ENCODE measurements at regions not wholly inside any gene's neighbourhood (a gene's known extent, or its start where the extent isn't known, plus 50 kb on each side); places are given as distances from the start of the nearest gene placed in this dataset.

DNA sequence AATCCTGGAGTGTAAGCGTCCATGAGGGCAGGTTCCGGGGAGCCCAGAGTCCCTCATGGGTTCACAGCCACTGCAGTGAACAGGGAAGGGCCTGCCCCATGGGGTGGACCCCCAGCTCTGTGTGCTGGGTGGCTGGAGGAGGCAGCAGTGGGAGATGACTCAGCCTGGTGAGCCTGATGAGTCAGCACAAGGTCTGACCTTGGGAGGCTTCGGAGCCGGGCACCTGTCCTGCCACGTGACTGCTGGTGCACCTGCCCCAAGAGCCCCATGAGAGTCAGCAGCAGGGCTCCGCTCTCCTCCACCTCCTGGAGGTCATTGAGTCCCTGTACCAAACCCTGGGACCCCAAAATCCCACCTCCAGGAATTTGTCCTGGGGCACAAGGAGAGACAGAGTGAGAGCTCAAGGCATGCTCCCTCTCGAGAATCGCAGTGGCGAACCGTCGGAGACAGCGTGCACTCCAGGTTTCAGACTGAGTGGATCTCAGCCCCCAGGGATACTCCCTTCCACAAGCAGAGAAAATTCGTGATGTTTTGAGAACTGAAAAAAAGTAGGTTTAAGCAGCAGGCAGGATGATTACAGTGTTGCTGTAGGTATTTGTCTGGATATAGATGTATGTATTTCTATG, 1221.7 kb downstream of the BRD1 start:
- no peak for DNase-seq (ENCODE audit: low read depth in 2 of 2, low spot score in 1 of 2)

DNA sequence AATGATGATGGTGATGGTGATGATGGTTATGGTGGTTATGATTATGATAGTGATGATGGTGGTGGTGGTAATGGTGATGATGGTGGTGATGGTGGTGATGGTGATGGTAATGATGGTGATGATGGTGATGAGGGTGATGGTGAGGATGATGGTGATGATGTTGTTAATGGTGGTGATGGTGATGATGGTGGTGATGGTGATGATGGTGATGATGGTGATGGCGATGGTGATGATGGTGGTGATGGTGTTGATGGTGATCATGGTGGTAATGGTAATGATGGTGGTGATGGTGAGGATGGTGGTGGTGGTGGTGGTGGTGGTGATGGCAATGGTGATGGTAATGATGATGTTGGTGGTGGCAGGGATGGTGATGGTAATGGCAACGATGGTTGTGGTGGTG, 1222.5 kb downstream of the BRD1 start:
- no peak for DNase-seq (ENCODE audit: low read depth in 2 of 2, low spot score in 1 of 2)

DNA sequence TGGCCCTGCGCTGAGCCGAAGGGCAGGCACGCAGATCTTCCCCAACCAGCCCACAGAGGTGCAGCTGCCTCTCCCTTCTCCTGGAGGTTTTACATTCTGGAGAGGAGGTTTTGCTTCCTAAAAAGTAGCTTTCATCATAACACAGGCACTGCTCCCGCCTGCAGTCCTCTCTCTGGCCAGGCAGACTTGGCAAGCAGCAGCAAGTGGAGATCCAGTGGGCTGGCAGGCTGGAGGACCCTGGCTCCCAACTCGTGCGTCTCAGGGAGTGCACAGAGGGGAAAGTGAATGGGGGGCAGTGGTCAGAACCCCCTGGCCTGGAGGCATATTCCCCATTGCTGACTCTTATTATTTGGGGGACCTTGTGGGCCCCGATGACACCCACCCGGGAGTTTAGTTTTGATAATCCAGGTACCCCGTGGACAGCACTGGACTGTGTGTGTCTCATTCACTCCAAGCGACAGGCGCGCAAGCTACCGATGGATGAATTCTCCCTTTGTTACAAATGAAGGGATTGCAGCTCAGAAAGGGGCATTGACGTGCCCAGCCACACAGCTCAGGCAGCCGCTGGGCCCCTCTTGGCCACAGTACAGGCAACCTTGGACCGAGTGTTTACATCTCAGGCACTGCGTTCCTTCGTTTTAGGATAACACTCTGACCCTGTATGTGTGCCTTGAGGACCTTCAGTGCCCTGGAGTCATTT, 1223.9 kb downstream of the BRD1 start:
- DNase-seq (ENCODE audit: low read depth in 2 of 2, low spot score in 1 of 2) = no peak

DNA sequence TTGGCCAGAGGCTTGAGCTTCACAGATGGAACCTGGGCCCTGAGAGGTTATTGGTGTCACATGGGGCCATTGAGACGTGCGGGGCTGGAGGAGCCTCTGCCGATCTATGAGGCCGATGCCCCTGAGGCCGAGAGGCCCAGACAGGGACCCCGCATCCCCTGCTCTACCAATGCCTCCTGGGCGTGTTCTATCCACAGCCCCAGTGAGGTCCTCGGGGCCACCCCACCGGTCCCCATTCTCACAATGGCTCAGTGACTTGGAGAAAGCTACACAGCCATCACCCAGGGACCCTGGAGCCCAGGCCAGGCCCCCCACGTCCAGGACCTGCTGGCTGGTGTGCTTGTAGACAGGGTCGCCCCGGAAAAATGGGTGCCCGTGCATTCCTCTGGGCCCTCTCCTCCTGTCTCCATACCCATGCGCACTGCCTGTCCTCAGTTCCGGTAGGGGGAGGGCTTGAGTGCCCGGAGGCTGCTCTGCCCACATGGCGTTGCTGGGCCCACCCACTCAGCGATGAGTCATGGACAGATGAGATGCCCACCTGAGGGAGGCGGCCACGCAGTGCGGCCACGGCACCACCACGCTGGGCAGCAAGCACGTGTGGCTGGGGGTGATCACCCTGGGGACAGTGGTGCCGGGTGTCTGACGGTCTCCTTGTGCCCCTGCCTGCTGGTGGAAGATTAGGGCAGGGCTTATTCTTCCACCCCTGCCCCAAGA, 1224.7 kb downstream of the BRD1 start:
- DNase-seq (ENCODE audit: low read depth in 2 of 2, low spot score in 1 of 2) = no peak

DNA sequence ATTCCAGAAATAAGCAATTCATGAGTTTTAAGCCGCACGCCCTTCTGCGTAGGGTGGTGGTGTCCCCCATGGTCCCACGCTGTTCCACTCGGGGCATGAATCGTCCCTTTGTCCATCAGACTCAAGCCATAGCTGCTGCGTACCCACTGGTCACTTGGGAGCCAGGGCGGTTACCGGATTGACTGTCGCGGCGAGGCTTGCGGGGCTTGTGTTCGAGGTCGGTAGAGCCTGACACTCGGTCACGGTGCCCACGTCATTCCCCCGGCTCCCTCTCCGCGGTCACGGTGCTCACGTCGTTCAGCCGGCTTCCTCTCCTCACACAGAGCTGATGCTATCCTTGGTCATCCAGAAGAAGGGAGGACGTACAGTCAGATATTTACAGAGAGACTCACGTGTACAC, 1227.0 kb downstream of the BRD1 start:
- DNase-seq (ENCODE audit: low read depth in 2 of 2, low spot score in 1 of 2) = no peak

DNA sequence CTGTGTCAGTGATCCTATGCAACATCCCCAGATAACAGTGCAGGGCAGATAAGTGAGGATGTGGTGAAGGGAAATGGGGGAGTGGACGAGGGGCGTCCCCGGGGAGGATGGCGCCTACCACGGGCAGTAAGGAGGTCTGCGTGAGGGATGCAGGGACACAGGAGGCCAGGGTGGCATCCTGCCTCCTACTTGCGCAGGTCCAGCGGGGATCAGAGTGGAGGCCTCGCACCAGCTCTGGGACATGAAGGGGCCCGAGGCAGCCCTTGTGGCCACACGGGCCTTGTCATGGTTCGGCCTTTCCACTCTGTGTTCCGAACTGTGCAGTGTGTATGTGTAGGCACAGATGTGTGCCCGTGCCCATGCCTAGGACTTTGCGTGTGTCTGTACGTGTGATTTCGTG, 1227.5 kb downstream of the BRD1 start:
- no peak for DNase-seq (ENCODE audit: low read depth in 2 of 2, low spot score in 1 of 2)

DNA sequence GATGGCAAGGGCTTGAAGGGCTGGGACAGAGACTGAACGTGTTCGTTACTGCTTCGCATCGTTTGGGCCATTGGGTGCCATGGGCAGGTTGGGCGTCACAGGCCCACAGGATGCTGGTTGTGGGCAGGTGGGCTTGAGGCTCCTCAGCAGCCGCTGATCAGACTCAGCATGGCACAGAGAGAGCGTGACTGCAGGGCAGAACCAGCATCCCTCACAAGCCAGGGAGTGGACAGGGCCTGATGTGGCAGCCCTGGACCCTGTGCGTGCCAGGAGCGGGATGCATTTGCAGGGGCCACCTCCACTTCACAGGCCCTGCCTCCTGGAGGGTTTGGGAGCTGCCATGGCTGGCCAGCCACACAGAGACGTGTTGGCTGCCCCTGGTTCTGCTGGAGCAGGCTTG, 1228.3 kb downstream of the BRD1 start:
- DNase-seq (ENCODE audit: low read depth in 2 of 2, low spot score in 1 of 2) = no peak

DNA sequence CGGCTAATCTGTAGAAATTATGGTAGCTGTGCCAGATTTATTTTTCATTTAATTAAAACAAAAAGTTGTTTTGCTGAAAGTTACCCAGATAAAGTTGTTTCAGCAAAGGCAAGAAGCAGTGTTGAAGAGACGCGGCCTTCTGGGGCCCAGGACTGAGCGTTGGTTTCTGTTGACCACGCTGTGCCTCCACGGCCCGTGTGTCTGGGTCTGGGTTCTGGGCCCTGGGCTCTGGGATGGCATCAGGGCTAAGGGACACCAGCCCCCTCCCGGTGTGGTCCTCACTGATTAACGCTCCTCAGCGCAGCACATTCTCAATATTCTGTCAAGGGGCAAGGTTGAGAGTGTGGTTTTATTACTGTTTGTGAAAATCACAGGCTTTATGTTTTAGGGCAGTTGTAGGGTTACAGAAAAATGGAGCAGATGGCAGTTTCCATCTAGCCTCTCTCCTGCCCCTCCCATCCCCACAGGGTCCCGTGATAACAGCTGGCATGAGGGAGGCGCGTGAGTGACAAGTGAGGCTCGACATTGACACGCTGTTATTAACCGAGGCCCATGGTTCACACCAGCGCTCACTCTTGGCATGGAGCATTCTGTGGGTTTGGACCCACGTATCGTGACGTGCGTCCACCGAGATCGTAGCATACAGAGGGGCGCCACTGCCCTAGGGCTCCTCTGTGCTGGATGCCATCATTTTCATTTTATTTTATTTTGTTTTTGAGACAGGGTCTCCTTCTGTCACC, 1231.4 kb downstream of the BRD1 start:
- DNase-seq (ENCODE audit: low read depth in 2 of 2, low spot score in 1 of 2) = no peak

DNA sequence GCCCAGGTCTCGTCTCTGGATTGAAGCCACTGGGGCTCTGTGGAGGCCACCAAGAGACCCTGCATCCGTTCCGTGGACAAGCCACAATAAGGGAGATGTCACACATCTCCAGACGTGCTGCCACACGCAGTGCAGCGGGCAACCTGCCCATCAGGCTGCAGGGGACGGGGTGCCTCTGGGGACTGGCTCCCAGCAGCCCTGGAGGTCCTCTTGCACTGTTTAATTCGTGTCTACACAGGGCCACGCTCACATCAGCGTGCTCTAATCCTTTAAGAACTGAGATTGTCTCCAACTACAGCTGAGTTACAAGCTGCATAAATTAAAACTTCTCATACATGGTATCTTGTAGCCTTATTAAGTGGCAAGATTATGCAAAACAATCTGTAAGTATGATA, 1232.2 kb downstream of the BRD1 start:
- no peak for DNase-seq (ENCODE audit: low read depth in 2 of 2, low spot score in 1 of 2)

DNA sequence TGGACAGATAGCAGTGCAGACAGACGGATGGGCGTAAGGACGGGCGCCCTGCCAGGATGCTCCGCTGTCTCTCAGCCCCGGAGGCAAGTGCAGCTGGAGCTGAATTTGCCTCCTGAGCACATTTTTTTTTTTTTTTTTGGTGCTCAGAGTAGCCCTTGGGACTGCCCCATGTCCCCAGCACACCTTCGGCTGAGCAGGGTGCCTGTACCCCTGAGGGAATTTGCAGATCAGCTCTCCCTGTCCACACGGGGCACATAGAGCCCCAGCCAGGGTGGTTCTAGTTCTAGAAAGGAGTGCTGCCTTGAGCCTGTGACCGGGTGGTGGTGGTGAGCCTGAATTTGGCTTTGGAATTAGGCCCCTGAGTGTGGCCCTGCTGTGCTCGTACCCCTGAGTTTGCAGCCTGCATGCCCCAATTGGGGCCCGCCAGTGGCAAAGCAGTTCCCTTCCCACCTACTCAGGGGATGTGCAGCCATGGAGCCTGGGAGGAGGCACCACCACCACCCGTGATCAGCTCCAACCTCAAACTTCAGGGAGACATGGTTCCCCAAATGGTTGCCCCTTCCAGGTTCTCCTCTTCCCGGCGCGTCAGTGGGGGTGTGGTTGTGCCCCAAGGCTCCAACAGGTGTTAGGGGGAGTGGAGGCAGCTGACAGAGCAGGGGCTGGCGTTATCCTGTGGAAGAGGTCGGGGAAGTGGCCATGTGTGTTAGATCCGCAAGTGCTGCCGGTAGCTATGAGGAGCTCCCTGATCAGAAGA, 1232.7 kb downstream of the BRD1 start:
- no peak for DNase-seq (ENCODE audit: low read depth in 2 of 2, low spot score in 1 of 2)

DNA sequence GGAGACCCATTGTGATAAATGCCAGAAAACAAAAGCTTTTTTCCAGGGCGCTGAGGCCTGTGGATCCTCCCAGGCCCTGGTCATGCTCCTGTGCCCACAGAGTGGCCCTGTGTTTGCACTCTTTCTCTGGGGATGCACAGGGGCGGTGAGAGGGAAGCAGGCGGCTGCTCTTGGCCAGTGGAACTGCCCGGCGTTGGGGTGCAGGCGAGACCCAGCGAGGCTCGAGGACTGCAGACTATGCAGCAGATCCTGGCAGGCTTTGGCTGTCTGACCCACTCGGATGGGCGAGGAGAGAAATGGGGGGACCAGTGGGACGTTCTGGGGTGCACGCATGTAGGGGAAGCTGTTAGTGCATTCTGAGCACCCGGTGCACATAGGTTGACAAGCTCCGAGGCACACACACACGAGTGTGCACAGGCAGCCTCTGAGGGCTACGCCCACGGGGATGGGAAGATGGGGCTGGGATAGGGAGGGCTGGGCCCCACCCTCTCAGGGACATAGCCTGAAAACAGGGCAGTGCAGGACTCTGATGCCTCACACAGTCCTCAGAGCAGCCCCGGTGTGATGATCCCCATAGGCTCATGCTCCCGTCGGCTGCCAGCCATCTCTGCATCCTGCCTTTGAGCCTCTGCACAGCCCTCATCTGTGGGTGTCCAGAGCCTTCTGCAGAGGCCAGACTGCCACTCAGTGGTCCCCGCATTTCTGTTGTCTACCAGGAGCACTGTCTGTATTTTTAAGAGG, 1233.5 kb downstream of the BRD1 start:
- DNase-seq (ENCODE audit: low read depth in 2 of 2, low spot score in 1 of 2) = no peak

DNA sequence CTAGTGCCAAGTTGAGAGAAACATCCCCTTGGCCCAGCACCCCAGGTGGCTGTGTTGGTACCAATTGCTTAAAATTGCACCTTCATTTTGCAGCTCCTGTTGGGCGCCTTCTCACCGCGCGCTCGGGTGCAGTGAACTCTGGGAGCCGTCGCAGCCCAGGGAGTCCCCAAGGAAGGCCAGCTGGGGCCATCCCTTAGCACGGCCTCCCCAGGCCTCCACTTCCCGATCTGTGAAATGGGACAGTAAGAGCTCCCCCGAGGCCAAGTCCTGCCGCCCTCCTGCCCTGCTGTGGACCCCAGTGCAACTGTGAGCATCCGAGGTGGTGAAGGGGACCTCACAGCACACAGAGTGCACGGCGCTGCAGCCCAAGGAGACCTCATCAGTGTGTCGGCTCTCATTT, 1234.1 kb downstream of the BRD1 start:
- no peak for DNase-seq (ENCODE audit: low read depth in 2 of 2, low spot score in 1 of 2)

DNA sequence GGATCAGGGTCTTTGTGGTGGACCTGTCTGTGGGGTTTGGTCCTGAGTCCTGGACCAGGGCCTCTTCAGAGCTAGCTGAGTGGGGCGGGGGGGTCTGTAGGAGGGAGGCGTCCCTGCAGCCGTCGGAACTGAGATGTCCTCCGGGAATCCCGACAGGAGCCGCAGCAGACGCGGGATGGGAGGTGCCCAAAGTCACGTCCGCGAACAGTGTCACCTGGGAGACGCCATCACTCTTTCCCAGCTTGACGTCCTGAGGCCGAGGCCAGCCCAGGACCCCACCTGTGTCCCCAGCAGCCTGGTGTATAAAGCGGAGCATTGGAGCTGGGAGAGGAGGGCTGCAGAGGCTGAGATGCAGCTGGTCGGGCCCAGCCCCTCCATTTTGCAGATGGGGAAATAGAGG, 1234.7 kb downstream of the BRD1 start:
- DNase-seq (ENCODE audit: low read depth in 2 of 2, low spot score in 1 of 2) = no peak

DNA sequence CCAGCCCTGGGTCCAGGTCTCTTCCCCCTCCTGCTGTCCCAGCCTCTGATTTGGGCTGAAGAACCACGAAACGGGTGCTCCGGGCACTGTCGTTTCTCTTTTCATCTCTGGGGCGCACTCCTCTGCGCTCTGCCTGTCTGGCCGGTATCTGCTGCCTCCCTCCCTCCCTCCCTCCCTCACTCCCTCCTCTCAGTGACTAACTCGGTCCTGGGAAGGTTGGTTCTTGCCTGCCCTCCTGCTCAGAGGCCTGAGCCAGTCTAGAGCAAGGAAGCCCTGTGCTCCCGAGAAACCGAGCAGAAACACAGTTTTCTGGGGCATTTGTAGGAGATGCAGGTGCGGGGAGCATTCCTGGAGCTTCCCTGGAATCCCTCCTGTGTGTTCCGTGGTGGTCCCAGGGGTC, 1235.2 kb downstream of the BRD1 start:
- DNase-seq (ENCODE audit: low read depth in 2 of 2, low spot score in 1 of 2) = no peak

DNA sequence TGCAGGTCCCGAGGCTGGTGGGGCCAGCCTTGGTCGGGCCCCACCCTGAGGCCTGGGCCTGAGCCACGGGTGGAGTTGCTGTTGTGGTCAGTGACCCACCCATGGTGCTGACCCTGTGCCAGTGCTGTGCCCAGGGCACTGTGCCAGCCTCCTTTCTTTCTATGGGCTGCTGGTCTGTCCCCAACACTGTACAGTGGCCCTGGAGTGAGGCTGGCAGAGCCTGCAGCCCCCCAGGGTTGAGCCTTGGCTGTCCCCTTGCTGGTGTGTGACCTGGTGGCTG, 1235.7 kb downstream of the BRD1 start:
- DNase-seq (ENCODE audit: low read depth in 2 of 2, low spot score in 1 of 2) = no peak

DNA sequence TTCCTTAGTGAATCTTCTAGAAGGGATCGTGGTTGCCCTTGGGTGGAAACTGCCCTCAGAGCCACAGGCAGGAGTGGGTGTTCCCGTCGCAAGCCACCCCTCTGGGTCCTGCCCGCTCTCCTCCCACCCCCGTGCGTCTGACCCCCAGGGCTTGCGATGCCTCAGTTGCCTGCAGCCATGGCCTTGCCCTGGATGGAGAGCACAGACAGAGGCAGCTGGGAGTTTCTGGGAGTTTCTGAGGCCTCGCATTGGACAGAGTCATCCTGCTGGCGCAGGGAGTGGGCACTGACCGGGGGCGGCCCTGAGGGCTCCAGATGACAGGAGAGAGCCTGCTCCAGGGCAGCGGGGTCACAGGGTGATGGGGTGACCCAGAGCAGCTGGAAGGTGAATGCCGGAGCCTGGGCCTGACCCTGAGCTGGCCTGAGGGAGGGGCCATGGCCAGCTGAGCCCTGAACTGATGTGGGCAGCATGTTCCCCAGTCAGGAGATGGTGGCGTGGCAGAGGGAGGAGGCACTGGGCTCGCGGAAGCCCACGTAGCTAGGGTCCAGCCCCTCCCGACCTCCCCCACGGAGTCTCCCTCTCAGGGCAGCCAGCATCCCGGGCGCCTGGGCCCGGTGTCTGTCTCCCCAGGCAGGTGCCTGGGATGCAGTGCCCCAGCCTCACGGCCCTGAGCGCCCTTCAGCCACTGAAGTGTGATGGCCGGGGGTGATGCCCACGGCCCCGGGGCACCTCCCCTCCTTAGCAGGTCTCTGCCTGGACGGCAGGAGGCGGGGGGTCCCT, 1236.2 kb downstream of the BRD1 start:
- DNase-seq (ENCODE audit: low read depth in 2 of 2, low spot score in 1 of 2) = no peak

DNA sequence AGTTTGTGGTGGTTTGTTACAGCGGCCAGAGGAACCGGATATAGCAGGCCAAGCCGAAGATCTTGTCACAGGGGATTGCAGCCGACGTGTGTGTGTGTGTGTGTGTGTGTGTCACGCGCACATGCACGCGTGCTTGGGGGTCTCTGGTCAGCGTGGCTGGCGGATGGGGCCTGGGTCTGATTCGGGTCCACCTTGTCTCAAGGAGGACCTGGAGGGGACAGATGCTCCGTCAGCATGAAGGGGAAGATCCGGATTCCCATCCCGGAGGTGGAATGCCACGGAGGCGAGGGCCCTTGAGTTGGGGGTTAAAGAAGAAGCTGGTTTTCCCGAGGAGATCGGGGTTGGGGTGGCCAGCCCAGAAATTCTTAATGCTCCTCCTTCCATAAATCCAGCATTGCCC, 1237.8 kb downstream of the BRD1 start:
- DNase-seq (ENCODE audit: low read depth in 2 of 2, low spot score in 1 of 2) = no peak

DNA sequence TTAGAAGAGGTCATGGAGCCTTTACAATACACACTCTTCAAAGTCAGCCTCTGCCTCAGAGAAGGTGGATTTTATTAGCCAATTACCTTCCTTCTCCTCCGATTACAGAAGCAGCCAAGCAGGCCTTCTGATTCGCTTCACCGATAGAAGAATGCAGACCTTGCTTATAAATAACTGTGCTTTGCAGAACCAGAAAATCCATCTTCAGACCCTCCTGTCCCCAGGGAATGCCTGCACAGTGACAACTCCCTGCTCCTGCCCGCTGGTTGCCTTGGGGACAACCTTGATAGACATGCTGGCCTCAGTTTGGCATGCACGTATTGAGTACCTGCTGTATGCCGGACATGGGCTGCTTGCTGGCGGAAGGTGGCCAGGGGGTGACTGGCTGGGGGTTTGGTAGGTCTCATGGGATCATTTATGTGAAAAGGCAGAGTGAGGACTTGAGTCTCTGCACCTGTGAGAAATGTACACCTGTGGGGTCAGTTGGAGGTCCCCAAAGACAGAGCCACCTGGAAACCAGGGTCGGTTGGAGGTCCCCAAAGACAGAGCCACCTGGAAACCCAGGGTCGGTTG, 1238.7 kb downstream of the BRD1 start:
- no peak for DNase-seq (ENCODE audit: low read depth in 2 of 2, low spot score in 1 of 2)

DNA sequence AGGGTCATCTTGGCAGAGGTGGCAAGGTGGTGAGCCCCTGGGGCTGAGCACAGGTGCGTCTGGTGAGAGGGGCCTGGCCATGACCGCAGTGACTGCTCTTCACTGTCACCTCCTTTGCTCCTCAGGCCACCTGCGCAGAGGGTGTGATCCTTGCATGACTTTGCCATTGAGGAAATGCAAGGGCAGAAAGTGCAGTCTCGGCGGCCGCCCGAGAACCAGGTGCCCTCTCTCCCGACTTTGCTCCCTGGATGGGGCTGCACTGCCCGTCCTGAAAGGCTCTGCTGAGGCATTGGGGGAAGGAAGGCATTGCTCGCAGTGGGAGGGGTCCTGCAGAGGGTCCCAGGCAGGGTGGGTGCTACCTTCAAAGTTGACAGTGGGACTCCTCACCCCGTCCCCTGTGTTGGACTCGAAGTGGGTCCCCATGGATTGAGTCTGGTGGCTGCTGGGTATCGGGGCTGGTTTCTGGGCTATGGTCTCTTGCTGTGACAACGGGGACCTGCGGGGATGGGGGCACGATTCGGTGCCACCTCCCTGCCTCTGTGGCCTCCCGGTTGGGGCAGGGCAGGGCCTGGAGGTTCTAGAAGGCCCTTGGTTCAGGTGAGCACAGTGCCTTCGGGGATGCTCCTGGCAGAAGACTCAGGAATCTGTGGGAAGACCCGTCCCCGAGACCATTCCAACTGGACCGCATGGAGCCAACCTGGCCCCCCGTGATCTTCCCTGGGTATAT, 1239.4 kb downstream of the BRD1 start:
- no peak for DNase-seq (ENCODE audit: low read depth in 2 of 2, low spot score in 1 of 2)

Data from stimulated activated CD8-positive, alpha-beta memory T cell treated with anti-CD3 and anti-CD28 coated beads, Interleukin-4, amount 100 ng/mL, for 4 hours (primary cell).